ENCODE measurements at regions not wholly inside any gene's neighbourhood (a gene's known extent, or its start where the extent isn't known, plus 50 kb on each side); places are given as distances from the start of the nearest gene placed in this dataset.

GRCh38 chr16:73151225-73151624 lies 103.3 kb upstream of the ZFHX3 start:
- ATAC-seq (no peak), DNase-seq (no peak)
- BruUV-seq (replicated peaks): no TSS peak
- TF ChIP-seq CTCF (conservative IDR thresholded peaks at IDR 0.05; ENCODE audit: low read depth, low read length): no peak
- TF ChIP-seq EZH2 (IDR thresholded peaks at IDR 0.05; ENCODE audit: low read length, unreplicated experiment): no peak
- no peak for TF ChIP-seq EZH2phosphoT487 (IDR thresholded peaks at IDR 0.05; ENCODE audit: borderline replicate concordance, low read length)
- no peak overlapping the region for H3K4me2 ChIP-seq (ENCODE audit: low read length)
- H3F3A ChIP-seq (ENCODE audit: low read length, unreplicated experiment): no peaks in the 10 kb centered on the region
- POLR2A ChIA-PET (ENCODE audit: unreplicated experiment): no interaction called here
- no peaks in the 10 kb centered on the region for H3K4me1 ChIP-seq (ENCODE audit: insufficient read depth, low read length)
- no peaks in the 10 kb centered on the region for H3K36me3 ChIP-seq (ENCODE audit: low read depth, low read length)
- no peaks in the 10 kb centered on the region for H3K9me2 ChIP-seq (replicated peaks; ENCODE audit: low read length)
- H4K20me1 ChIP-seq (ENCODE audit: low read length): no peaks in the 10 kb centered on the region
- CTCF ChIA-PET: no interaction called here
- no peaks in the 10 kb centered on the region for H3K9me3 ChIP-seq (ENCODE audit: low read length)
- no peak overlapping the region for H3K27ac ChIP-seq (ENCODE audit: low read length)
- no peak overlapping the region for H2AFZ ChIP-seq (ENCODE audit: low read length)
- no peak overlapping the region for H3K9ac ChIP-seq (ENCODE audit: low read length)
- H3K79me2 ChIP-seq (ENCODE audit: low read length): no peaks in the 10 kb centered on the region
- no peaks in the 10 kb centered on the region for H3K27me3 ChIP-seq (ENCODE audit: low read length)
- no peak overlapping the region for H3K4me3 ChIP-seq (ENCODE audit: low read length)
- intact Hi-C loops (cut with micrococcal nuclease): no loop called here

GRCh38 chr16:73150786-73151185 lies 102.9 kb upstream of the ZFHX3 start:
- no peak overlapping the region for H3K4me2 ChIP-seq (ENCODE audit: low read length)
- no peaks in the 10 kb centered on the region for H3K79me2 ChIP-seq (ENCODE audit: low read length)
- ChIA-PET CTCF (no interaction called here), POLR2A (ENCODE audit: unreplicated experiment) (no interaction called here)
- ATAC-seq (no peak), DNase-seq (no peak)
- H2AFZ ChIP-seq (ENCODE audit: low read length): no peak overlapping the region
- intact Hi-C loops (cut with micrococcal nuclease): no loop called here
- no peak overlapping the region for H3K27ac ChIP-seq (ENCODE audit: low read length)
- no peak overlapping the region for H3K9ac ChIP-seq (ENCODE audit: low read length)
- H3K36me3 ChIP-seq (ENCODE audit: low read depth, low read length): no peaks in the 10 kb centered on the region
- H3K27me3 ChIP-seq (ENCODE audit: low read length): no peaks in the 10 kb centered on the region
- H3K4me3 ChIP-seq (ENCODE audit: low read length): no peak overlapping the region
- no peaks in the 10 kb centered on the region for H3K9me3 ChIP-seq (ENCODE audit: low read length)
- TF ChIP-seq EZH2phosphoT487 (IDR thresholded peaks at IDR 0.05; ENCODE audit: borderline replicate concordance, low read length) (no peak), CTCF (conservative IDR thresholded peaks at IDR 0.05; ENCODE audit: low read depth, low read length) (no peak), EZH2 (IDR thresholded peaks at IDR 0.05; ENCODE audit: low read length, unreplicated experiment) (no peak)
- H3F3A ChIP-seq (ENCODE audit: low read length, unreplicated experiment): no peaks in the 10 kb centered on the region
- H3K9me2 ChIP-seq (replicated peaks; ENCODE audit: low read length): no peaks in the 10 kb centered on the region
- BruUV-seq (replicated peaks): no TSS peak
- H4K20me1 ChIP-seq (ENCODE audit: low read length): no peaks in the 10 kb centered on the region
- H3K4me1 ChIP-seq (ENCODE audit: insufficient read depth, low read length): no peaks in the 10 kb centered on the region

- TF ChIP-seq EZH2 (IDR thresholded peaks at IDR 0.05; ENCODE audit: low read length, unreplicated experiment): no peak
- no peak for TF ChIP-seq CTCF (conservative IDR thresholded peaks at IDR 0.05; ENCODE audit: low read depth, low read length)
- POLR2A ChIA-PET (ENCODE audit: unreplicated experiment): no interaction called here
- Histone ChIP-seq H3F3A (ENCODE audit: low read length, unreplicated experiment) (no peaks in the 10 kb centered on the region), H3K4me3 (ENCODE audit: low read length) (no peak overlapping the region), H4K20me1 (ENCODE audit: low read length) (no peaks in the 10 kb centered on the region), H3K4me2 (ENCODE audit: low read length) (no peak overlapping the region), H3K9ac (ENCODE audit: low read length) (no peak overlapping the region), H2AFZ (ENCODE audit: low read length) (no peak overlapping the region), H3K9me3 (ENCODE audit: low read length) (no peaks in the 10 kb centered on the region), H3K27me3 (ENCODE audit: low read length) (peaks cover 8% of the 10 kb centered on the region; the same call in 1 of the 2 replicates), H3K4me1 (ENCODE audit: insufficient read depth, low read length) (no peaks in the 10 kb centered on the region), H3K27ac (ENCODE audit: low read length) (no peak overlapping the region), H3K36me3 (ENCODE audit: low read depth, low read length) (no peaks in the 10 kb centered on the region), H3K79me2 (ENCODE audit: low read length) (no peaks in the 10 kb centered on the region), H3K9me2 (replicated peaks; ENCODE audit: low read length) (no peaks in the 10 kb centered on the region)
- no peak for ATAC-seq
- no peak for DNase-seq
- BruUV-seq (replicated peaks): no TSS peak
- CTCF ChIA-PET: no interaction called here
- intact Hi-C loops (cut with micrococcal nuclease): no loop called here
Measured at GRCh38 chr16:73149334-73149733, 101.4 kb upstream of the ZFHX3 start.

All from PC-3 (cell line).